Karpas-422 (cell line): ENCODE measurements at regions not wholly inside any gene's neighbourhood (a gene's known extent, or its start where the extent isn't known, plus 50 kb on each side); places are given as distances from the start of the nearest gene placed in this dataset.

ENCODE experiments used
- DNase-seq: peaks from one replicate; pipeline ENCODE4 v3.0.0-alpha.2; 2015
- H2AFZ ChIP-seq: fragments of 200-600 bp; sonication (generic); 2 replicates; pipeline ENCODE4 v1.6.1; 2014; ENCODE audit warnings: antibody characterized with exemption, low read length, mixed read lengths
- H3K27ac ChIP-seq: fragments of 200-600 bp; sonication (generic); 2 replicates; pipeline ENCODE4 v1.5.1; 2014; ENCODE audit warnings: mild to moderate bottlenecking, low read length, moderate library complexity
- H3K27me3 ChIP-seq: fragments of 200-600 bp; sonication (generic); 2 replicates; pipeline ENCODE4 v1.6.1; 2014; ENCODE audit warnings: low read length, mixed read lengths
- H3K36me3 ChIP-seq: fragments of 200-600 bp; sonication (generic); 2 replicates; pipeline ENCODE4 v1.6.1; 2014; ENCODE audit warnings: low read length, mixed read lengths; ENCODE audit not compliant: insufficient read depth
- H3K4me1 ChIP-seq: fragments of 200-600 bp; sonication (generic); 2 replicates; pipeline ENCODE4 v1.6.1; 2014; ENCODE audit warnings: mild to moderate bottlenecking, low read length, mixed read lengths
- H3K4me2 ChIP-seq: fragments of 200-600 bp; sonication (generic); 2 replicates; pipeline ENCODE4 v1.6.1; 2014; ENCODE audit warnings: low read length, low read depth, mild to moderate bottlenecking; ENCODE audit not compliant: poor library complexity, severe bottlenecking
- H3K4me3 ChIP-seq: fragments of 200-600 bp; sonication (generic); 2 replicates; pipeline ENCODE4 v1.5.1; 2014; ENCODE audit warnings: mild to moderate bottlenecking, antibody characterized with exemption, low read length, mixed read lengths
- H3K79me2 ChIP-seq: fragments of 200-600 bp; sonication (generic); 2 replicates; pipeline ENCODE4 v1.6.1; 2014; ENCODE audit warnings: mild to moderate bottlenecking, low read length, mixed read lengths
- H3K9ac ChIP-seq: fragments of 200-600 bp; sonication (generic); 2 replicates; pipeline ENCODE4 v1.6.0; 2014; ENCODE audit warnings: low read length
- H3K9me2 ChIP-seq: fragments of 200-600 bp; sonication (generic), shearing (Covaris generic); replicated peaks from 2 replicates; pipeline ENCODE4 v1.6.0; 2014; ENCODE audit warnings: mild to moderate bottlenecking, low read length, moderate library complexity; ENCODE audit not compliant: insufficient read depth
- H3K9me3 ChIP-seq: fragments of 300-700, 200-600 bp; sonication (generic); 2 replicates; pipeline ENCODE4 v1.6.1; 2014; ENCODE audit warnings: low read length, mixed read lengths
- H4K20me1 ChIP-seq: fragments of 200-600 bp; sonication (generic); 2 replicates; pipeline ENCODE4 v1.6.1; 2014; ENCODE audit warnings: mild to moderate bottlenecking, antibody characterized with exemption, low read length, low read depth; ENCODE audit not compliant: insufficient read depth

- Histone ChIP-seq H3K9ac (no peak overlapping the region), H3K27me3 (no peaks in the 10 kb centered on the region), H3K27ac (no peak overlapping the region), H3K9me3 (peaks cover 47% of the 10 kb centered on the region), H3K4me2 (no peak overlapping the region), H3K4me3 (no peak overlapping the region), H2AFZ (no peak overlapping the region), H3K9me2 (no peaks in the 10 kb centered on the region), H3K79me2 (no peaks in the 10 kb centered on the region), H4K20me1 (no peaks in the 10 kb centered on the region), H3K36me3 (no peaks in the 10 kb centered on the region), H3K4me1 (no peaks in the 10 kb centered on the region)
- DNase-seq = no peak
Measured at GRCh38 chr11:91825777-91826176, 398.8 kb upstream of the FAT3 start.

- H3K9ac ChIP-seq = no peak overlapping the region
- peaks cover 47% of the 10 kb centered on the region for H3K9me3 ChIP-seq
- H3K4me2 ChIP-seq = no peak overlapping the region
- H3K4me1 ChIP-seq = no peaks in the 10 kb centered on the region
- DNase-seq = no peak
- no peaks in the 10 kb centered on the region for H3K79me2 ChIP-seq
- H3K27me3 ChIP-seq = no peaks in the 10 kb centered on the region
- H3K9me2 ChIP-seq = no peaks in the 10 kb centered on the region; the same call in 1 of the 2 replicates
- no peak overlapping the region for H2AFZ ChIP-seq
- H3K27ac ChIP-seq = no peak overlapping the region
- no peaks in the 10 kb centered on the region for H3K36me3 ChIP-seq
- H3K4me3 ChIP-seq = no peak overlapping the region
- H4K20me1 ChIP-seq = no peaks in the 10 kb centered on the region
Measured at GRCh38 chr11:91823252-91823830, 401.3 kb upstream of the FAT3 start.

- Histone ChIP-seq H3K79me2 (no peaks in the 10 kb centered on the region), H3K9me2 (no peaks in the 10 kb centered on the region; the same call in 1 of the 2 replicates), H3K36me3 (no peaks in the 10 kb centered on the region), H3K9ac (no peak overlapping the region), H3K4me3 (no peak overlapping the region), H3K9me3 (peaks cover 45% of the 10 kb centered on the region), H3K4me2 (no peak overlapping the region), H3K27ac (no peak overlapping the region), H3K4me1 (no peaks in the 10 kb centered on the region), H2AFZ (no peak overlapping the region), H3K27me3 (no peaks in the 10 kb centered on the region), H4K20me1 (no peaks in the 10 kb centered on the region)
- DNase-seq = no peak
Measured at GRCh38 chr11:91822805-91823204, 401.8 kb upstream of the FAT3 start.

GRCh38 chr11:91820709-91821108 lies 403.9 kb upstream of the FAT3 start:
- Histone ChIP-seq H3K4me2 (no peak overlapping the region), H3K79me2 (no peaks in the 10 kb centered on the region), H3K36me3 (no peaks in the 10 kb centered on the region), H3K9ac (no peak overlapping the region), H3K4me1 (no peaks in the 10 kb centered on the region), H3K27ac (no peak overlapping the region), H2AFZ (no peak overlapping the region), H3K9me3 (peaks cover 30% of the 10 kb centered on the region), H4K20me1 (no peaks in the 10 kb centered on the region), H3K9me2 (no peaks in the 10 kb centered on the region; the same call in 1 of the 2 replicates), H3K4me3 (no peak overlapping the region), H3K27me3 (no peaks in the 10 kb centered on the region)
- DNase-seq = no peak

- H3K27ac ChIP-seq = no peak overlapping the region
- no peak overlapping the region for H2AFZ ChIP-seq
- no peaks in the 10 kb centered on the region for H3K79me2 ChIP-seq
- DNase-seq = no peak
- H3K36me3 ChIP-seq = no peaks in the 10 kb centered on the region
- no peaks in the 10 kb centered on the region for H4K20me1 ChIP-seq
- H3K4me1 ChIP-seq = no peaks in the 10 kb centered on the region
- peaks cover 36% of the 10 kb centered on the region for H3K9me3 ChIP-seq
- no peaks in the 10 kb centered on the region; the same call in 1 of the 2 replicates for H3K9me2 ChIP-seq
- no peak overlapping the region for H3K4me3 ChIP-seq
- H3K4me2 ChIP-seq = no peak overlapping the region
- no peaks in the 10 kb centered on the region for H3K27me3 ChIP-seq
- H3K9ac ChIP-seq = no peak overlapping the region
Measured at GRCh38 chr11:91819777-91820176, 404.8 kb upstream of the FAT3 start.

GRCh38 chr11:91819195-91819594 lies 405.4 kb upstream of the FAT3 start:
- Histone ChIP-seq H2AFZ (no peak overlapping the region), H3K4me2 (no peak overlapping the region), H3K79me2 (no peaks in the 10 kb centered on the region), H3K27ac (no peak overlapping the region), H3K9ac (no peak overlapping the region), H3K4me3 (no peak overlapping the region), H3K36me3 (no peaks in the 10 kb centered on the region), H4K20me1 (no peaks in the 10 kb centered on the region), H3K27me3 (no peaks in the 10 kb centered on the region), H3K9me3 (peaks cover 38% of the 10 kb centered on the region), H3K4me1 (no peaks in the 10 kb centered on the region), H3K9me2 (no peaks in the 10 kb centered on the region; the same call in 1 of the 2 replicates)
- DNase-seq = no peak

GRCh38 chr11:91817996-91818395 lies 406.6 kb upstream of the FAT3 start:
- no peaks in the 10 kb centered on the region for H3K79me2 ChIP-seq
- H3K36me3 ChIP-seq = no peaks in the 10 kb centered on the region
- no peak overlapping the region for H3K9ac ChIP-seq
- no peaks in the 10 kb centered on the region for H3K27me3 ChIP-seq
- H3K9me2 ChIP-seq = no peaks in the 10 kb centered on the region; the same call in 1 of the 2 replicates
- no peaks in the 10 kb centered on the region for H4K20me1 ChIP-seq
- no peak overlapping the region for H2AFZ ChIP-seq
- H3K27ac ChIP-seq = no peak overlapping the region
- DNase-seq = no peak
- no peak overlapping the region for H3K4me3 ChIP-seq
- H3K4me2 ChIP-seq = no peak overlapping the region
- peaks cover 49% of the 10 kb centered on the region for H3K9me3 ChIP-seq
- H3K4me1 ChIP-seq = no peaks in the 10 kb centered on the region

GRCh38 chr11:91813263-91813662 lies 411.4 kb upstream of the FAT3 start:
- Histone ChIP-seq H4K20me1 (no peaks in the 10 kb centered on the region), H3K4me3 (no peak overlapping the region), H3K9ac (no peak overlapping the region), H3K4me1 (no peaks in the 10 kb centered on the region), H3K9me2 (no peaks in the 10 kb centered on the region), H3K27ac (no peak overlapping the region), H3K4me2 (no peak overlapping the region), H3K36me3 (no peaks in the 10 kb centered on the region), H3K27me3 (no peaks in the 10 kb centered on the region), H3K9me3 (peaks cover 74% of the 10 kb centered on the region), H3K79me2 (no peaks in the 10 kb centered on the region), H2AFZ (no peak overlapping the region)
- no peak for DNase-seq
